Kasumi-1 (cell line): ENCODE measurements at regions not wholly inside any gene's neighbourhood (a gene's known extent, or its start where the extent isn't known, plus 50 kb on each side); places are given as distances from the start of the nearest gene placed in this dataset.
"Not testable (repeated sequence)": the region's sequence is repeated elsewhere in the genome, so short reads cannot be mapped to it uniquely, and the experiment has no call there.

Source experiments
- DNase-seq, 2 experiments: peaks; one replicate each; lab custom pipeline; 2025; lab: John Stamatoyannopoulos, UW

DNA sequence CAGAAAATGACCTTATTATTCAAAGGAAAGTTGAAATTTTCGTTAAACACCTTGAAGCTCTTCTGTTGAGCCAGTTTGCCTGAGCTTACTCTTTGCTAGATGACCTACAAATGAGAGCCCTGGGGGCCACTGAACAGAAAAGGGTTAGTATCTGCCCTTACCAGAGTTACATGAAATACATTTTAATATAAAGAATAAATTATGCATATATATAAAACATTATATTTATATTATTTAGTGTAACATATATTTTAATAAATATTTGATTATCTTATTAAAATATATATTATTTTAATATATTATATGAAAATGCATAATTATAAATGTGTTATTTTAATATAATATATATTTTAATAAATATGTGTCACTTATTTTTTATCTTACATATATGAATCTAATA lies 628.4 kb upstream of the TPK1 start:
- no peak for DNase-seq

GRCh38 chr7:145462463-145462862 lies 626.6 kb upstream of the TPK1 start:
- no peak for DNase-seq

DNA sequence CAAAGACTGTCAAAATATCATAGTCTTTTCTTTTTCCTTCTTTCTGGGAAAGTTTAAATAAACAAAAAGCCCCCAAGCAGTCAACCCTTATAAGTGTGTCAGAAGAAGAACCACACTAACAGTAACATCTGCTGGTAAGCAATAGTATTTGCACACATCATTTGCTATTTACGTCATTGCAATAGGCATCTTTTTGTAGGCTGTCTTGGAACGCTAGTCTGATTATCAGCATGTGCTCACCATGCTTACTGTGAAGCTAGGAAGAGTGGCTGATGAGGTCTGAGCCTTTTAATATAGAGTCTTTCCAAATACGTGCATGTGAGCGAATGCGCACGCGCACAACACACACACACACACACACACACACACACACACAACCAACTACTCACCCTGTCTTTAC lies 599.0 kb upstream of the TPK1 start:
- DNase-seq = no peak

- DNase-seq = no peak
Observed at GRCh38 chr7:145431834-145432233, 596.0 kb upstream of the TPK1 start.

DNA sequence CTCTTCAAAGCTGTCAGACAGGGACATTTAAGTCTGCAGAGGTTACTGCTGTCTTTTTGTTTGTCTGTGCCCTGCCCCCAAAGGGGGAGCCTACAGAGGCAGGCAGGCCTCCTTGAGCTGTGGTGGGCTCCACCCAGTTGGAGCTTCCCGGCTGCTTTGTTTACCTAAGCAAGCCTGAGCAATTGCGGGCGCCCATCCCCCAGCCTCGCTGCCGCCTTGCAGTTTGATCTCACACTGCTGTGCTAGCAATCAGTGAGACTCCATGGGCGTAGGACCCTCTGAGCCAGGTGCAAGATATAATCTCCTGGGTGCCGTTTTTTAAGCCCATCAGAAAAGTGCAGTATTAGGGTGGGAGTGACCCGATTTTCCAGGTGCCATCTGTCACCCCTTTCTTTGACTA lies 582.6 kb upstream of the TPK1 start:
- not testable (repeated sequence) for DNase-seq

DNA sequence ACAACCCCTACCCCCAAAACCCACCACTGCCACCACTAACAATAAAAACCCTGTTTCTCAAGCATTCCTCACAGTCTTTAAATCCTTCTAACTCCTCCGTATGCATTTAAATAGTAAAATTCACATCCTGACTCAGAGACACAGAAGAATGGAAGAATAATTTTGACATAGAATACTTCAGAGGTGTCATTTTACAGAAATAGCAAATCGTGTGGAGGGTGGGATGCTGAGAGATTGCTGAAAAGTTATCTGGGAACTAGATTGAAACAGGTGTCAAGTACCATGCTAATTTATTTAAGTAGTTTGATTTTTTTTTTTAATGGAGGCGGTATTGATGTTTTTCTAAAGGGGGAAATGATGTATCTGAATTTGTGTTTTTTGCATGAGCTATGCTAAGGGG lies 575.2 kb upstream of the TPK1 start:
- no peak for DNase-seq

GRCh38 chr7:145398758-145399157 lies 562.9 kb upstream of the TPK1 start:
- no peak for DNase-seq

DNA sequence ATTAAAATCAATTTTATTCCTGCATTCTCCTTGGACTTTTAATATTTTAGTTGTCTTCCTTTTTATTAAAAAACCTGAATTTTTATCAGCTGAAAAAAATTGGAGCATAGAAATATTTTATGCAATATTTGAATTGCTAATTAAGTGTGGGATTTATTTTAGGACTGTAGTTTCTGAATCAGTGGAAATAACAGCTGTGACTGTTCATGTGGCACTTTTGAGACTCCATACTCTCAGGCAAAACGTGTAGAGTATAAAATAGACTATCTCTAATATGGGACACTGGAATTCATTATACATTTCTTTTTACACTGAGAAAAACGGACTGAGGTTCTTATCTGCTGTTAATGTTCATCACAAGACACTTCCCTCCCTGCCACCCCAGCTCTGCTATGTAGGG lies 558.3 kb upstream of the TPK1 start:
- no peak for DNase-seq

DNA sequence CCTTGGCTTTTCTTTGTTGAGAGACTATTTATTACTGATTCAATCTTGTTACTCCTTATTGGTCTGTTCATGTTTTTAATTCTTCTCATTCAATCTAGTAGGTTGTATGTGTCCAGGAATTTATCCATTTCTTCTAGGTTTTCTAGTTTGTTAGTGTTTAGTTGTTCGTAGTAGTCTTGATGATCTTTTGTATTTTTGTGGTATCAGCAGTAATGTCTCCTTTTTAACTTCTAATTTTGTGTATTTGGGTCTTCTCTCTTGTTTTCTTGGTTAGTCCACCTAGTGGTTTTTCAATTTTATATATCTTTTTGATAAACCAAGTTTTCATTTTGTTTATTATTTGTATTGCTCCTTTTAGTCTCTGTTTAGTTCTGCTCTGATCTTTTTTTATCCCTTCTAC lies 546.9 kb upstream of the TPK1 start:
- DNase-seq = no peak

DNA sequence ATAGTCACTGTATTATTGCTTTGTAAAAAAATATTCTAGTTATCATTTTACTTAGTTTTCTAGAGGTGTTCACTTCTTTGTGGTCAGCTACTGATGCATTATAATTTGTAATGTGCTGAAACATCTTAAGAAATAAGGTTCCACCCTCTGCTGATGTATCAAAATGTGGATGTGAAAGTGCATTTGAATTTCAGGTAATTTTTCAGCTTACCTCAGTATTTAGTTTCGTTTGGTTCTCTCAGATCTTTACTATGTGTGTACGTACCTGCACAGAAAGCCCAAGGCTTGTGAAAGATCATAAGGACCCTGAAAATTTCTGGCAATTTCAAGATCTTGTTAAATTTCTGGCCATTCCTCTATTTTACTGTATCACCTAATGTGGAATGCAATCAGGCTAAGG lies 542.3 kb upstream of the TPK1 start:
- no peak for DNase-seq

DNA sequence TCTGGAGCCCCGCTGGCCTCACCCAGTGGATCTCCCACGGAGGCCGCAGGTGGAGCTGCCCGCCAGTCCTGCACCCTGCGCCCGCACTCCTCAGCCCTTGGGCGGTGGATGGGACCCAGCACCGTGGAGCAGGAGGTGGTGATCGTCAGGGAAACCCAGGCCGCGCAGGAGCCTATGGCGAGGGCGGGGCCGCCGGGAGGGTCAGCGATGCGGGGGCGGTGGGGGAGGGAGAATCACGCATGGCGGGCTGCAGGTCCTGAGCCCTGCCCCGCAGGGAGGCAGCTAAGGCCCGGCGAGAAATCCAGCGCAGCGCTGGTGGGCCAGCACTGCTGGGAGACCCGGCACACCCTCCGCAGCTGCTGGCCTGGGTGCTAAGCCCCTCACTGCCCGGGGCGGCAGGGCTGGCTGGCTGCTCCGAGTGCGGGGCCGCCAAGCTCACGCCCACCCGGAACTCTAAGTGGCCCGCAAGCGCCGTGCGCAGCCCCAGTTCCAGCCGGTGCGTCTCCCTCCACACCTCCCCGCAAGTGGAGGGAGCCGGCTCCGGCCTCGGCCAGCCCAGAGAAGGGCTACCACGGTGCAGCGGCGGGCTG lies 524.8 kb upstream of the TPK1 start:
- DNase-seq = no peak

- DNase-seq = no peak
Observed at GRCh38 chr7:145350334-145350733, 514.5 kb upstream of the TPK1 start.

DNA sequence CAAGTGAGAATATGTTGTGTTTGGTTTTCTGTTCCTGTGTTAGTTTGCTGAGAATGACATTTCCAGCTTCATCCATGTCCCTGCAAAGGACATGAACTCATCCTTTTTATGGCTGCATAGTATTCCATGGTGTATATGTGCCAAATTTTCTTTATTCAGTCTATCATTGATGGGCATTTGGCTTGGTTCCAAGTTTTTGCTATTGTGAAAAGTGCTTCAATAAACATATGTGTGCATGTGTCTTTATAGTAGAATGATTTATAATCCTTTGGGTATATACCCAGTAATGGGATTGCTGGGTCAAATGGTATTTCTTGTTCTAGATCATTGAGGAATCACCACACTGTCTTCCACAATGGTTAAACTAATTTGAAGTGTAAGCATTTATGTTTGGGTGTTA lies 513.6 kb upstream of the TPK1 start:
- DNase-seq = not testable (repeated sequence)

DNA sequence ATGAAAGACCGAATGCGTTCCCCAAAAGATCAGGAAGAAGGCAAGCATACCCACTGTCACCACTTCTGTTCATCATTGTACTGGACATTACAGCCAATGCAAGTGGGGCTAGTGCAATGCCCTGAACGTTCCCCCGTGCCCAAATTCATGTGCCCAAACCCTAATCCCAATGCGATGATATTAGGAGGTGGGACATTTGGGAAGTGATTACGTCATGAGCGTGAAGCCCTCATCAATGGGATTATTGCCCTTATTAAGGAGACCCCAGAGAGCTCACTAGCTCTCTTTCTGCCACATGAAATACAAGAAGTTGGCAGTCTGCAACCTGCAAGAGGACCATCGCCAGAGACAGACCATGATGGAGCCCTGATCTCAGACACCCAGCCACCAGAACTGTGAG lies 511.4 kb upstream of the TPK1 start:
- DNase-seq = no peak

GRCh38 chr7:145339319-145339718 lies 503.5 kb upstream of the TPK1 start:
- peak; percentile 21 to 45 for DNase-seq

GRCh38 chr7:145331522-145331921 lies 495.7 kb upstream of the TPK1 start:
- no peak for DNase-seq

GRCh38 chr7:145331076-145331475 lies 495.2 kb upstream of the TPK1 start:
- no peak for DNase-seq

GRCh38 chr7:145327646-145328045 lies 491.8 kb upstream of the TPK1 start:
- DNase-seq = no peak

DNA sequence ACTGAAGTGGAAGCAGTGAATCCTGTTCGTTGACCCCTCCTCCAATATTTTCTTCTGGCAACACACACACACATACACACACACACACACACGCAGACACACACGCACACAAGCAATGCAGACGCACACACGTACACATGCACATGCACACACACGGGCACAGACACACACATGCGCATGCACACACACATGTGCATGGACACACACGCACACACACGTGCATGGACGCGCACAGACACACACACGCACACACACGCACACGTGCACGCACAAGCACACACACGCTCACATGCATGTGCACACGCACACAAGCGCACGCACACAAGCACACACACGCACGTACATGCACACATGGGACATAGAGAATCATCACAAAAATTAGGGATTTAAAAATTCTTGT lies 488.2 kb upstream of the TPK1 start:
- no peak for DNase-seq

GRCh38 chr7:145313551-145313950 lies 477.7 kb upstream of the TPK1 start:
- no peak for DNase-seq

DNA sequence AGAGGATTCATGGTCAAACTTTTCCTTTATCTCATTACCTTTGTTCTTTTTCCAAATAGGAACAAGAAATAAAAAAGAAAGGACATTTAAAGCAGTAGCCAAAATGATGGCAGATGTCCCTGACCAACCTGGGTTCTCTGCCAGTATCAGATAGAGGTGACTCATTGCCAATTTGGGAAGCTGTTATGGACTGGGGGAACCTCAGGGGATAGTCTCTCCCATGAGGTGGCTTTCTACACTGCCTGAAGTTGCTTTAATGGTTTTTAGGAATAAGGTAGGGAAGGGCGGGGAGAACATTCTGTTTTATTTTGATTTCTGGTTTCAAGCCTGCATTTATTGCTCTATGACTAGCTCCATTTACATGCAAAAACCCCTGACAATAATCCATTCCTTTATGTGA lies 457.9 kb upstream of the TPK1 start:
- no peak for DNase-seq

GRCh38 chr7:145293228-145293701 lies 457.4 kb upstream of the TPK1 start:
- DNase-seq = no peak

GRCh38 chr7:145289384-145289783 lies 453.5 kb upstream of the TPK1 start:
- DNase-seq = no peak

GRCh38 chr7:145276118-145276517 lies 440.3 kb upstream of the TPK1 start:
- no peak for DNase-seq
